Panc1 (cell line): ENCODE measurements at regions not wholly inside any gene's neighbourhood (a gene's known extent, or its start where the extent isn't known, plus 50 kb on each side); places are given as distances from the start of the nearest gene placed in this dataset.

Experiments
- ATAC-seq: fragments of 200-7000 bp; cut with Tn5 transposase; 2 replicates; pipeline ENCODE4 v1.9.1; 2020; ENCODE audit warnings: mild to moderate bottlenecking, moderate library complexity
- BruUV-seq: library from RNA; stranded (reverse); fragments of 400-500 nt; replicated peaks from 2 replicates; lab custom pipeline; 2021; lab: Mats Ljungman, UMichigan
- CTCF ChIA-PET: fragments of 300-600 bp; sonication (Branson Sonifier 250); formaldehyde crosslinking; loops from one replicate; lab custom pipeline; 2022; ENCODE audit warnings: antibody characterized with exemption; lab: Charles Lee
- POLR2A ChIA-PET: fragments of 300-600 bp; sonication (Branson Sonifier 250); formaldehyde crosslinking; loops from one replicate; lab custom pipeline; 2022; ENCODE audit warnings: antibody characterized with exemption; lab: Charles Lee
- DNase-seq: peaks from one replicate; pipeline ENCODE4 v3.0.0-alpha.2; 2010; ENCODE audit warnings: low read depth, low spot score
- H3K27ac ChIP-seq: 2 replicates; pipeline ENCODE4 v1.5.1; 2011; ENCODE audit warnings: mild to moderate bottlenecking, low read length, inconsistent platforms
- H3K27me3 ChIP-seq: fragments of 200-500 bp; sonication (Bioruptor generic); 2 replicates; pipeline ENCODE4 v1.6.0; 2014; ENCODE audit warnings: low read length, inconsistent platforms; ENCODE audit not compliant: control insufficient read depth, insufficient read depth
- H3K36me3 ChIP-seq: fragments of 200-500 bp; sonication (Bioruptor generic); 2 replicates; pipeline ENCODE4 v1.5.1; 2014; ENCODE audit warnings: inconsistent platforms, mild to moderate bottlenecking, low read length, moderate library complexity; ENCODE audit not compliant: control insufficient read depth, insufficient read depth
- H3K4me1 ChIP-seq: 2 replicates; pipeline ENCODE4 v1.5.1; 2011; ENCODE audit warnings: inconsistent platforms, mild to moderate bottlenecking, low read length, moderate library complexity; ENCODE audit not compliant: control insufficient read depth, insufficient read depth
- H3K4me3 ChIP-seq, 2 experiments: 2 replicates each; pipeline ENCODE4 v1.5.1; 2011 to 2012; ENCODE audit warnings: low read depth in 2 of 2, low read length in 2 of 2, mild to moderate bottlenecking in 2 of 2, inconsistent platforms in 1 of 2, moderate library complexity in 1 of 2
- H3K9me3 ChIP-seq: fragments of 200-500 bp; sonication (Bioruptor generic); 2 replicates; pipeline ENCODE4 v1.5.1; 2014; ENCODE audit warnings: low read depth, mild to moderate bottlenecking, inconsistent platforms, low read length, moderate library complexity; ENCODE audit not compliant: control insufficient read depth, insufficient read depth
- POLR2AphosphoS5 ChIP-seq: IDR thresholded peaks from 2 replicates; pipeline ENCODE4 v1.6.1; 2012; ENCODE audit warnings: mild to moderate bottlenecking, low read depth, low read length, moderate library complexity
- REST ChIP-seq, 2 experiments: IDR thresholded peaks; 2 replicates each; pipeline ENCODE4 v1.6.1; 2011 to 2012; ENCODE audit warnings: low read depth in 2 of 2, control low read depth in 1 of 2, low read length in 1 of 2, mild to moderate bottlenecking in 1 of 2, moderate library complexity in 1 of 2; ENCODE audit not compliant: insufficient read depth in 1 of 2
- SIN3A ChIP-seq: IDR thresholded peaks from 2 replicates; pipeline ENCODE4 v1.6.1; 2012; ENCODE audit warnings: low read depth, mild to moderate bottlenecking, low read length, moderate library complexity, borderline replicate concordance; ENCODE audit not compliant: insufficient read depth
- TCF7L2 ChIP-seq: IDR thresholded peaks from 2 replicates; pipeline ENCODE4 v1.6.1; 2011; ENCODE audit warnings: mild to moderate bottlenecking, low read depth, low read length, inconsistent platforms
- in situ Hi-C: cut with HindIII; loops from 2 replicates; pipeline ENCODE4 v1.10.0; 2016; ENCODE audit warnings: low sequenced_read_pairs, low pct_unique_long_range_greater_than_20kb
- intact Hi-C: fragments of 100-400 bp; cut with micrococcal nuclease; formaldehyde crosslinking; loops from one replicate; pipeline ENCODE4 v1.10.0; 2022; ENCODE audit not compliant: unreplicated experiment
- TF ChIP-seq, protein P1 (sequence below): fragments of 450-650 bp; IDR thresholded peaks from 2 replicates; pipeline ENCODE4 v1.5.1; 2017; ENCODE audit warnings: mild to moderate bottlenecking

- Histone ChIP-seq H3K27me3 (peaks cover 2% of the 10 kb centered on the region; the same call in 1 of the 2 replicates), H3K4me3 (no peak overlapping the region), H3K9me3 (no peaks in the 10 kb centered on the region), H3K36me3 (no peaks in the 10 kb centered on the region), H3K27ac (no peak overlapping the region), H3K4me1 (no peaks in the 10 kb centered on the region)
- TF ChIP-seq TCF7L2: no peak
- no peak for TF ChIP-seq POLR2AphosphoS5
- no peak for TF ChIP-seq REST (IDR thresholded peaks at IDR 0.05; ENCODE audit: insufficient read depth in 1 of 2, low read depth in 2 of 2, low read length in 1 of 2)
- TF ChIP-seq SIN3A: no peak
- TF ChIP-seq, protein P1, sequence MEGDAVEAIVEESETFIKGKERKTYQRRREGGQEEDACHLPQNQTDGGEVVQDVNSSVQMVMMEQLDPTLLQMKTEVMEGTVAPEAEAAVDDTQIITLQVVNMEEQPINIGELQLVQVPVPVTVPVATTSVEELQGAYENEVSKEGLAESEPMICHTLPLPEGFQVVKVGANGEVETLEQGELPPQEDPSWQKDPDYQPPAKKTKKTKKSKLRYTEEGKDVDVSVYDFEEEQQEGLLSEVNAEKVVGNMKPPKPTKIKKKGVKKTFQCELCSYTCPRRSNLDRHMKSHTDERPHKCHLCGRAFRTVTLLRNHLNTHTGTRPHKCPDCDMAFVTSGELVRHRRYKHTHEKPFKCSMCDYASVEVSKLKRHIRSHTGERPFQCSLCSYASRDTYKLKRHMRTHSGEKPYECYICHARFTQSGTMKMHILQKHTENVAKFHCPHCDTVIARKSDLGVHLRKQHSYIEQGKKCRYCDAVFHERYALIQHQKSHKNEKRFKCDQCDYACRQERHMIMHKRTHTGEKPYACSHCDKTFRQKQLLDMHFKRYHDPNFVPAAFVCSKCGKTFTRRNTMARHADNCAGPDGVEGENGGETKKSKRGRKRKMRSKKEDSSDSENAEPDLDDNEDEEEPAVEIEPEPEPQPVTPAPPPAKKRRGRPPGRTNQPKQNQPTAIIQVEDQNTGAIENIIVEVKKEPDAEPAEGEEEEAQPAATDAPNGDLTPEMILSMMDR: no peak
- ATAC-seq (no peak), DNase-seq (no peak)
- CTCF ChIA-PET: no interaction called here
- BruUV-seq: no TSS peak
- POLR2A ChIA-PET: no interaction called here
- intact Hi-C loops (no loop called here), in situ Hi-C loops (no loop called here)
Observed at GRCh38 chr10:2362331-2362730, 625.0 kb upstream of the ADARB2 start.

GRCh38 chr10:2358586-2358985 lies 621.3 kb upstream of the ADARB2 start:
- no peaks in the 10 kb centered on the region for H3K4me1 ChIP-seq
- peaks cover 2% of the 10 kb centered on the region; the same call in 1 of the 2 replicates for H3K27me3 ChIP-seq
- in situ Hi-C loops: no loop called here
- H3K4me3 ChIP-seq: no peak overlapping the region
- intact Hi-C loops: no loop called here
- DNase-seq (no peak), ATAC-seq (no peak)
- POLR2A ChIA-PET: no interaction called here
- TF ChIP-seq TCF7L2 (no peak), SIN3A (no peak), REST (IDR thresholded peaks at IDR 0.05; ENCODE audit: insufficient read depth in 1 of 2, low read depth in 2 of 2, low read length in 1 of 2) (no peak), POLR2AphosphoS5 (no peak)
- TF ChIP-seq, protein P1: no peak
- no peaks in the 10 kb centered on the region for H3K36me3 ChIP-seq
- CTCF ChIA-PET: no interaction called here
- no peak overlapping the region for H3K27ac ChIP-seq
- H3K9me3 ChIP-seq: no peaks in the 10 kb centered on the region
- no TSS peak for BruUV-seq
